Dedifferentiated amniotic fluid mesenchymal stem cell (primary cell): ENCODE measurements at regions not wholly inside any gene's neighbourhood (a gene's known extent, or its start where the extent isn't known, plus 50 kb on each side); places are given as distances from the start of the nearest gene placed in this dataset.
"Not testable (repeated sequence)": the region's sequence is repeated elsewhere in the genome, so short reads cannot be mapped to it uniquely, and the experiment has no call there.

Experiments
- DNase-seq: peaks from one replicate; pipeline ENCODE4 v3.0.0-alpha.2; 2016; ENCODE audit errors: extremely low spot score

DNA sequence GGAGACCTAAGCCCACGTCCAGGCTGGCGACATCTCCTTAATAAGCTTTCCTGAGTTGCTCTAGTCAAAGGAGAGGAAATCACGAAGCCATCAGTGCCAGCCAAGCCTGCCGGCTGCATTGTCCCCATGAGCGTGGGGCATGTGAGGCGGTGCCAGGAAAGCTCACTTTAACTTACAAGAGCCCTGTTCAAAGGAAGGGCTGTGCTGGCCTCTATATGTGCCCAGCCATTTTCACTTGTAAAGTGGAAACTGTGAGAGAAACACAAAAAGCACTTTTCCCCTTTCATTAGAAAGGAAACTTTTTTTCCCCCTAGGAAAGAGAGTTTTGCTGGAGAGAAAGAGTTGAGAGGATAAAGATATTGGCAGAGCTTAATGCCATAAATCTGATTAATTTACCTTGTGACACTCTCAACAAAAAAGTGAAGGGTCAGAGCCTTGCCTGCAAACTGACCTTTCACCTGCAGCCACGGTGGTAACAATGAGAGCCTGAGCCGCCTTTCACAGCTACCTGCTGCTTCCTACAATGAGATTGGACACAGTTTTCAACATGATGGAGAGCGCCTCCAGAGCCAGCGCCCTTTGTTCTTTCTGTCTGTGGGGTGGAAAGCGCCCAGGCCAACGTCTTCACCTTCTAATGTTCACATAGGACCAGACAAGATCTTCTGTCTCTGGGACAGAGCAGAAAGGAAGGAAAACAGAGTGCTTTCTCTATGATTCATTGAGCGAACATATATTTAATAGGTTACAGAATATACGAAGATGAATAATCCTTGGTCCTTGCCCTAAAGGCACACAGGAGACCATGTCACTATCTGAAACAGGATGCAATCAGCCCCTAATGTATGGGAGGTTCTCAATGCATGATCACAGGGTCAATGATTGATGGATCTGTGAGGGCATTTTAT lies 233.1 kb upstream of the HES1 start:
- DNase-seq, result no peak

DNA sequence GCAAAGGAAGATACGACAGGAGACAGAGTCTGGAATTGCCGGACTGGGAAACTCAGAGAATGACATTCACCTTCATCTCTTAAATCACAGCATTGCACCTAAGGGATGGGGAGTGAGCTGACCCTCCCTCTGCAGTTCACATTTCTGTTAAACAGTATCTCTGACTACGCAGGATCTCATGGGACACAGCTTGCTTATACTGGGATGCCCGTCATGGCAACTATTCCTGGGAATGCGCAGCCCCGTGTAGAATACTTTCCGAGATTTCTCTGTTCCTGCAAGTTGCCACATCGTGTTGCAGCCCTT lies 232.5 kb upstream of the HES1 start:
- no peak for DNase-seq

DNA sequence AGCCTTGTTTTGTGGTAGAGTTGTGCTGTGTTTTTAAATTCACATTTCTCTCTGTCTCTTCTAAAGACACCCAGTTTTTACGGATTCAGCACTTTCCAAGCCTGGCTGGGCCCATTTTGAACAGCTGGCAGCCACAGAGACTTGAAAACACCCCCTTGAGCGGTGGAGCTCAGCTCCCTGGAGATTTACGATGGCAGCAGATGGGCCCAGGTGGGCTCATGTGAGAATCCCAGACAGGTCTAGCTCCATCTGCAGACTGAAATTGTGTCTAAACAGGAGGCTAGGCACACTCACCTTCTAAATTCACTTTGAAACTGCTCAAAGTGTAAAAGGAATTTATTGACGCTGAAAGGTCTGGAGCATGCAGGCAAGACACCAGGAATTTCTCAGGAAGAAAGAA lies 232.0 kb upstream of the HES1 start:
- no peak for DNase-seq

DNA sequence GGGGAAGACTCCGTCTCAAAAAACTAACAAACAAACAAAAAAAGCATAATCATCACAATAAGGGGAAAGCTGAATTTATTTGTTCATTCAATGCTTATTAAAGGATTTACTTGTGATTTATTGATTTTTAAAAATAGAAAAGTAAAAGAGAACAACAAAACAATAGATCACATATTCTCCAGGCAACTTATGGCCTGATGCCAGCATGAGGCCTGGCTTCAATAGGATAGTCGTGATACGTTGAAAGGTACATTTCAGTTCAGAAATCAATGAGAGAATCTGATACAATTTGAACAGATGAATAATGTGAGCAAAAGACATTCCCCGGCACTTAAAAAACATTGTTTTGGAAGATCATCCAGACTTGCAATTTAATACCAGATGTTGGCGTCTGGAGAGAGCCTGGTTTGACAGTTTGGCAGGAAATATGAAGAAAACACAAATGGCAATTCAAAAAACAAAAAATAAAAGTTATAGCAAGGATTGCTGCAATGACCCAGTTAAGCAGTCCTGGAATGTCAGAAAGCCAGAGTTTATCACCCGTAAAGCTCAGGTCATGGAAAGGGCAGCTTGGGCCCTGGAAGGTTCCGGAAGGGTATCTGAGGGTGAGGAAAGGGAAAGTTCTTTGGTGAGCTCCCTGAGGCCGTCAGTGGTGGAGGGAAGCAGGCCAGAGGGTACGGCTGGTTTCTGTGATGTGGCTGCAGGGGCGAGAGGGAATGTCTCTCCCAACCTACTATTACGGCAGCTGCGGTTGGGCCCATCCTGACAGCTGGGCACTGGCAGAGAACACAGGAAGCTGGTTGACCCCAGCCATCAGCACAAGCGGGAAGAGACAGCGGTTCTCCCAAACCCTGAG lies 230.2 kb upstream of the HES1 start:
- DNase-seq, result peak; percentile 25

DNA sequence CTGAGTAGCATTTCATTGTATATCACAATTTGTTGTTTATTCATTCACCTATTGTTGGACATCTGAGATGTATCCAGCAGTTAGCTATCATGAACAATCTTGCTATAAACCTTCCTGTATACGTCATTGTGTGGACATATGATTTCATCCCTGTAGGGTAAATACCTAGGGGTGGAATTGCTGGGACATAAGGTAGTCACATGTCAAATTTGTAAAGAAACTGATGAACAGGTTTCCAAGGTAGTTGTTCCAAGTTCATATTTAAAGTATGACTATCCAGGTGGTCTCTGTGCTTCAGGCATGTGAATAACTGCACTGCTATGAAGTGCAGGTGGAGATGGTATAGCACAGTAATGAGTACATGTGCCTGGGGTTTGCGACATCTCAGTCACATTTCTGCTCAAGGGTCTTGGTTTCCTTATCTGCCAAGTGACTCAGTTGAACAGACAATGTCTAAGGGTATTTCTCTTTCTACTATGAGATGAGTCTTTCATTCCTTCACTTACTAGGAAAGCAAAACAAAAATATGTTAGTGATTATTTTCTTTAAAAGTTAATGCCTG lies 229.0 kb upstream of the HES1 start:
- no peak for DNase-seq

DNA sequence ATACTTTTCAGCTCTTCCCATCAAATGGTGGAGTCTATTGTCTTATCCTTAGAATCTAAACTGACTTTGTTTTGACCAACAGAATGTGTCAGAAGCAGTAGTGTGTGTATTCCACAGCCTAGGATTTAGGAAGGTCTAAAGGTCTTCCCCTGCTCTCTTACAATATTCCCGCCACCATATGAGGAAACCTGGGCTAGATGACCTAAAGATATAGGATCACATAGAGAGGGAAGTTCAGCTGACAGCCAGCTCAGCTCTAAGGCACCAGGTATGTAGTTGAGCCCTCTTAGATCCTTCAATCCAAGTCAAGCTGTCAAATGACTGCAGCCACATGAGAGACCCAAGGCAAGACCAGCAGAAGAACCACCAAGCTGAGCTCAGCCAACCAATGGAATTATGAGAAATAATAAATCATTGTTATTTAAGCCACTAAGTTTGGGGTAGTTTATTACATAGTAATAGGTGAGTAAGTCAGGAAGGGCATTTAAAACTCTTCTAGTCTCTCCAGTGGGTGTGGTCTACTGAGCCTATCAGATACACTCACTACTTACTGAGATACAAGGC lies 227.7 kb upstream of the HES1 start:
- DNase-seq, result no peak

DNA sequence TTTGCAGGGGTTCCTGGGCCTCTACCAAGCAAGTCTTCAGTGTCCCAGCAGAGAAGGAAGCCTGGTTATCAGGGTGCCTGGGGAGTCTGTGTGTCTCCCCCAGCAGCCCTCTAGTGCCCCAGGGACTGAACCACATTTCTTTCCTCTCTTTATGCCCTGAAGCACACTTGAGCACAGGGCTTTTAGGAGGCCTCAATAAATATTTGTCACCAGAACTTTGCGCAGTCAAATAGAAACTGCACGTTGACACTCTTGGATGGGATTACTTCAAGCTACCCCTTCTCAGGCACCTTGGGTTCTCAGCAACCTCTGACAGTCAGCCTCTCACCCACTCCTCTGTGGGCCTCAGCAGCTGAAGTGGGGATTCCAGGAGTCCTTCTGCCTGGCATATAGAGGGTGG lies 226.6 kb upstream of the HES1 start:
- DNase-seq, result no peak

DNA sequence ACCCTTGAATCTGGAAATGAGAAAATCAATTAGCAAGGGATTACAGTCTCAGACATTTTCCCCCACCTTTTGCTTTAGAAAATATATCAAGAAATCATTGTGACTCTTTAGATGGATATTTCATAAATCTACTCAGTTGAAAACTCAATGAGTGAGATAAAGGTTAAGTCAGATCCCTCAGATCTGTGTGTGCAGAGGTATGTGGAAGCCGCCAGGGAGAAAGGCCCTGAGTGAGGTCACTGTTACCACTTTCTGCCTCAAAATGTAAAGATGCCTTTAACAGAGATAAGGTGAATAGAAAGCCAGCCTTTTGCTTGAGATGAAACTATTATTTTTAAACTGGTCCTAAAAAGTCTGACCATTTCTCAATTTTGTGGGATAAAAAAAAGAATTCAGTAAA lies 225.6 kb upstream of the HES1 start:
- DNase-seq, result no peak

DNA sequence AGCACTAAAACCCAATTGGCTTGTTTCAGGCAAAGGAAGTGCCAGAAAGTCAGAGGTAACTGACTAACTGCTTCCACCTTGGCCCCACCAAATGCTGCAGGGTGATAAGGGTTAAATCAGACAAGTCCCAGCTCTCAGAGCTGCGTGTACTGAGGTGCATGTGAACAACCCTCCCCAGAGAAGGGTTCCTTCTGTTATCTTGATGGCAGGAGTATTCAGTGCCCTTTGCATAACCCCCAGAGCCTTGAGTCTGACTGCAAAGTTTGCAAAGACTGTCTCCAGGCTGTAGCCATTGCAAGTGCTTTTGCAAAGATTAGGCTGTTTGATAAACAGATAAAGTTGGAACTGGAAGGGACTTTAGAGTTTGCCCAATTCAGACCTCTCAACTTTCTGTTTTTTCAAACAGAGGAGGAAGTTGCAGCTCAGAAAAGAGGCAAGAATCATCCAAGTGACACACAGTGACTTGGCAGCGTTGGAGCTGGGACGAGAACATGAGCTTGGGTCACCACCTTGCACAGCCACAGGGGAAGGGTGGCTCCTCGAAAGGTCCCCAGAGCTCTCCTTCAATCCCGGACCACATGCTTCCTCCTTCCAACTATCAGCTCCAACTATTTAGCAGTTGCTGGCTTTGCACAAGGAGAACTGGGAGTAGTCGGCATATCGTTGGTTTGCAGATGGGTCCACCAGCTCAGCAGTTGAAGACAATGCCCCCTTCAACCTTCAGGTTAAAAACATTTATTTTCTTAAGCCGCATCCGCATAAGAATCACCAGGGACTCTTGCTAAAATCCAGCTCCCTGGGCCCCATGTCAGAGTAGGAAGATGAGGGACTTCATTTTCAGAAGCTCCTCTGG lies 224.8 kb upstream of the HES1 start:
- DNase-seq, result no peak

DNA sequence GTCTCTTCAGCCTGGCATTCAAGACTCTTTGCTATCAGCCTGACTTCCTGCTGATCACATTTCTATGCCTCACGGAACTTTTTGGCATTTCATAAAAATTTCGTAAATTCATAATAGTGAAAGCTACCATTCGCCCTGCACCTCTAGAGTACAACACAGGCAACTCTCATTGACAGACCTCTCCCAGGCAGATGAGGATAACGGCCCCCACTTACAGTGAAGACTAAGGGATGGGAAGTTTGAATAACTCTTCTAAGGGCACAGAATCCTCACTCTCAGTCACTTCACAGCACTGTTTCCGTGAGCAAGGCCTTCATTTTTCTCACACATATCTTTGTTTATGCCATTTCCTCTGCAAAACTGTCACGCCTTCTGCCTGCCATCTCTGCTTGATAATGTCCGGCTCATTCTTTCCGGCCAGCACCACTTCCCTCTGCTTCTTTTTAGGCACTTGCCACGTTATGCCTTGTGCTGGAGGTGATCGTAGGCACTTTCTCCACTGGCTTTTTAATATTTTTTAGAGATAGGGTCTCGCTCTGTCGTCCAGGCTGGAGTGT lies 224.1 kb upstream of the HES1 start:
- no peak for DNase-seq

DNA sequence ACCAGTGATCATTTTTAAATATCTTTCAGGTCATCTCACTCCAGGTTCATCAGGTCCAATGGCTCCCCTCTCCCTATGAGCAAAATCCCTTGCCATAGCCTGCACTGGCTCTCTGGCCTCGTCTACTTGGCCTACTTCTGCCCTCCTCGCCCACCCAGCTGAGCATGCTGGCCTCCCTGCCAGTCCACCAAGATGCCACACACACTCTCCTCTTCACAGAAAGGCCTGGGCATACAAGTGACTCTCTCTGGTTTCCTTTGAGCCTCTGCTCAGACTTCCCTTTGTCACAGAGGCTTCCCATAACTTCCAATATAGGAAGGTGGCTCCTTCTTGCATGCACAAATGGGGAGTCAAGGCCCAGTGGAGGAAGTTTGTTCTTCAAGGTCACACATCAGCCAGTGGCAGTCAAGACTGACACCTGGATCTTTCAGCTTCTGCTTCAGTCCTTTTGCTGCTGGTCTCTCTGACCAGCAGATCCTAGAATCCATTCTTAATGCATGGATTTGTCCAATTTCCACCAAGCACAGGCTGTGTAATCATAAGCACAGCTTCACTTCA lies 223.2 kb upstream of the HES1 start:
- DNase-seq, result no peak

DNA sequence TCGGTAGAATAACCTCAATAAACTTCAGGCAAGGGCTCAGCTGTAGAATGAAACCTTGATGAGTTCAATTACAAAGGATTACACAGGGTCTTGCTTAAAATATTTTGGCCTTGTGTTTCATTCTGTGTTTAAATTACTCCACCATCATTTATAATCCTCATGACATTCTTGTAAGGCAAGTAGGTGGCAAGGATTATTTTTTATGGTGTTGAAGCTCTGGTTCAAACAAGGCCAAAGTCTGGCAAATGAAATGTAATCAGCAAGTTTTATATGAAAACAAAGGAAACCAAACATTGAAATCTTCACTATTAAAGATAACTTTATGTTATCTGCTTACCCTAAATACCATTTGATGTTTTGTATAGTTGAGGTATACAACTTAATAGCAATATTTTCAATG lies 221.3 kb upstream of the HES1 start:
- no peak for DNase-seq

DNA sequence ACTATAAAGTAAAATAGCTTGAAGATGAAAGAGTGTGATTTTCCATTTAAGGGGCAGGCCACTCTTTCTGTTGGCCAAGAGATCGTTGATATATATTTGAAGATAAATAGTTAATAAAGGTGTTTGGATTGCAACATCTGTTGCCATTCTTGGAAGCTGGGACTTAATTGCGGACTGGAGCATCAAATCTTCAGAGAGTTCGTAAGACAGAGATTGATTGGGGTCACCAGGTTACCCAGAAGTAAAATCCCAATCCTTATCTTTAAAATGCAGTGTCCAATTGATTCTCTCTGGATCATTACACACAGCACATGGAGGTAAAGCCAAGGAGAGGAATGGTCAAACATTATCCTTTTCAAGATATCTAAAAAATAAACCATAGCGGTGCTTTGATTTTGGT lies 220.8 kb upstream of the HES1 start:
- no peak for DNase-seq

DNA sequence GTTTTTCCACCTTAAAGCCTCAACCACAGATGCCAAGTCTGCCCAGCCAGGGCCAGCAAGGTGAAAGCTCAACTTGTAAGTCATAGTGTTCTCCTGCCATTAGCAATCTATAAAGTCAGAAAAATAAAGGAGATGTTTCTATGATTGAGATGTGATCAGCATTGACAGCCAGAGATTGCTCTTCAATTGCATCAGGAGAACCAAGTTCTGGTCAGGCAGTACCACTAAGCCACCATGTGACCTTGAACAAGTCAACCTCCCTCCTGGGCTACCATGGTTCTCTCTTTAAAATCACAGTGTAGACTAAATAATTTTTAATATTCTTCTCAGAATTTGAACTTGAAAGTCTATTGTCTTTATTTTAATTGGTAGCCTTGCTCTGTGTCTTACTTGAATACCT lies 220.3 kb upstream of the HES1 start:
- DNase-seq, result no peak

DNA sequence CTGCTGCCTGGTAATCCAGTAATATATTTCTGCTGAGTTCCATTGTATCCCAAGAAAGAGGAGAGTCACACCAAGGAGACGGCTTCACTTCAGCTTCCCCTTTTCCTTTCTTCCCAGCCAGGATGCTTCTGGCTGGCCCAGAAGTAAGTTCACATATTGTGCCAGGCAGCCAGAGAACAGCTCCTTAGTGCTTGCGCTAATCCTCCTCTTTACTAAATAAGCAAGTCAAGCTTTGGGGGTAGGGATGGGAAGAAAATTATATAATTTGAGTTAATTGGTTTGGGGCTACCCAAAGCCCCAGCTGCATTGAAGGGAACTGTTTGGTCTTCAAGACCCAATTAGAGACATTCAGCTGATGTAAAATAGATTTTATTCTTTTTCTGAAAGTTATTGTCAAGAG lies 218.8 kb upstream of the HES1 start:
- no peak for DNase-seq

DNA sequence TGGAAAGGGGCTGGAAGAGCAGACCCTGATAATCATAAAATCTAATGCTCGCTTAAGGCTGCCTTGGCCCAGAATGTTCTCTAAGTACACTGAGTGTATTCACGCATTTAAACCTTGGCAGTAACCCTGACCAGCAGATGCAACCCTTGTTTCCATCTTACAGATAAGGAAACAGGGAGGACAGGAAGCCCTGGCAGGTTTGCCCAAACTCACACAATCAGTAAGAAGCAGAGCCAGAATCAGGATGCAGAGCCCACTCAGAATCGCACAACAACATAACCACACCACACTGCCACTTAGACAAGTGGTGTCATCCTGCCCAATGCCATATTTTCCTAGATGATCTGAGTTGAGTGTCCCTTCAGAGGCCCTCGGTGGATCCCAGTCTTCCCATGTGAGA lies 214.5 kb upstream of the HES1 start:
- DNase-seq, result no peak

DNA sequence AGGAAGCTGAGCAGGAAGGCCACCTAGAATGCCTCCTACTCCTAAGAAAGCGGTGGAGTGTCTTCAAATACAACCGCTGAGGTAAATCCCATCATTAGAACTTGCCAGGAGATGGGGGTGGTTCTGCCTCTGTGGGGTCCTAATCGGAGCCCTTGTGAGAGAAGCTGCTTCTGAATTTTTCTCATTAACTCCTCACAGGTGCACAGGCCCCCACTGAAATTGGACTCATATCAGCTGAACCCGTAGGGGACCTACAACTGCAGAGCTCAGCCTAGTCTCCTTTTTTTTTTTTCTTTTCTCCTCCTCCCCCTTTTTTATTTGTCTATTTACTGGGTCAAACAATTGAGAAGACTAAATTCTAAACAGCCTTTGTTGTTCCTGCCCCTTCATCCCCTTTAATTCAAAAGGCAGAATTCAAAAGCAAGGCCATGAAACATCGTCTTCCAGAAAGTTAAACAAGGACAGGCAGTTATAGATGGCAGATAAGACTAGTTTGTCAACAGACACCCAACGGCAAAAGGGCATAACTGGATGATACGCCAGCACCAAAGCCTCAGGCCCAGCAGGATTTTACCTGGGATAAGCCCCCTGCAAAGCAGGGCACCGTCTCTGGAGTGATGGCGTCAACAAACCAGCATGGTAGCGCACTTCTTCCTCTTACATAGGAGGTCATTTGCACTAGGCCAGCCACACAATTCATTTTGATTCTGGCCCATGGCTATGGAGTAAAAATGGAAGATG lies 213.7 kb upstream of the HES1 start:
- DNase-seq, result no peak

DNA sequence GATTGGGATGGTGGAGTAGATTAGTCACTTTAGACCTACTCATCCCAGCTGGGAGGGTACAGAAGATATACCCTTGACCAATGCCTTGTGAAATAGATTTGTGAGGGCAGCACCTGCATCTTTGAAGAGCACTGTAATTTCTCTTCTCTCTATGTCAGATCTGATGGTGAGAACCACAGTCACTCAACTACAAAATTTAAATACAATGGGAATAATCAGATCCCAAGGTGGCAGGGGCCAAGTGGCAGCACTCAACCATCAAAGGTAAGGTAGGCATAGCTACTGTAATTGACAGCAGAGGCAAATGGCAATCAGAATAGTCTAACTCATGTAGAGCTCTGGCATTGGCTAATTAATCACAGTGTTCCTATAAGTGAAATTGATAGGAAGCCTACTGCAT lies 212.0 kb upstream of the HES1 start:
- not testable (repeated sequence) for DNase-seq

DNA sequence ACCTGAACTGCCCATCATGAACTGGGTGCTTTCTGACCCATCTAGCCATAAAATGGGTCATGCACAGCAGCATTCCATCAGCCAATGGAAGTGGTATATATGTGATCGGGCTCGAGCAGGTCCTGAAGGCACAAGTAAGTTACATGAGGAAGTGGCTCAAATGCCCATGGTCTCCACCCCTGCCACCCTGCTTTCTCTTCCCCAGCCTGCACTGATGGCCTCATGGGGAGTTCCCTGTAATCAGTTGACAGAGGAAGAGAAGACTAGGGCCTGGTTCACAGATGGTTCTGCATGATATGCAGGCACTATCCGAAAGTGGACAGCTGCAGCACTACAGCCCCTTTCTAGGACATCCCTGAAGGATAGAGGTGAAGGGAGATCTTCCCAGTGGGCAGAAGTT lies 209.9 kb upstream of the HES1 start:
- DNase-seq, result not testable (repeated sequence)
